GM19328 (cell line): ENCODE measurements at regions not wholly inside any gene's neighbourhood (a gene's known extent, or its start where the extent isn't known, plus 50 kb on each side); places are given as distances from the start of the nearest gene placed in this dataset.
"Not testable (repeated sequence)": the region's sequence is repeated elsewhere in the genome, so short reads cannot be mapped to it uniquely, and the experiment has no call there.

Source experiments
- ATAC-seq: cut with Tn5 transposase; IDR thresholded peaks from one replicate; pipeline ENCODE4 v1.9.1; 2021; ENCODE audit warnings: mild to moderate bottlenecking, moderate library complexity; ENCODE audit not compliant: unreplicated experiment

GRCh38 chr11:129695571-129696308 lies 119.9 kb upstream of the TMEM45B start:
- peak; percentile 78 for ATAC-seq

- ATAC-seq: no peak
Observed at GRCh38 chr11:129696309-129696989, 119.2 kb upstream of the TMEM45B start.

- ATAC-seq: no peak
Observed at GRCh38 chr11:129698212-129698611, 117.4 kb upstream of the TMEM45B start.

GRCh38 chr11:129699711-129700304 lies 115.8 kb upstream of the TMEM45B start:
- no peak for ATAC-seq

GRCh38 chr11:129700701-129701100 lies 114.9 kb upstream of the TMEM45B start:
- no peak for ATAC-seq

- no peak for ATAC-seq
Observed at GRCh38 chr11:129701706-129702105, 113.9 kb upstream of the TMEM45B start.

- ATAC-seq: no peak
Observed at GRCh38 chr11:129702410-129703398, 112.9 kb upstream of the TMEM45B start.

- ATAC-seq: no peak
Observed at GRCh38 chr11:129703846-129704245, 111.8 kb upstream of the TMEM45B start.

- no peak for ATAC-seq
Observed at GRCh38 chr11:129704831-129705230, 110.8 kb upstream of the TMEM45B start.

GRCh38 chr11:129705341-129705740 lies 110.3 kb upstream of the TMEM45B start:
- ATAC-seq: no peak

GRCh38 chr11:129705933-129706332 lies 109.7 kb upstream of the TMEM45B start:
- no peak for ATAC-seq

GRCh38 chr11:129709801-129710398 lies 105.7 kb upstream of the TMEM45B start:
- no peak for ATAC-seq

GRCh38 chr11:129710423-129710822 lies 105.2 kb upstream of the TMEM45B start:
- ATAC-seq: no peak

GRCh38 chr11:129711760-129712159 lies 103.9 kb upstream of the TMEM45B start:
- no peak for ATAC-seq

GRCh38 chr11:129712486-129713240 lies 103.0 kb upstream of the TMEM45B start:
- not testable (repeated sequence) for ATAC-seq

GRCh38 chr11:129719037-129719436 lies 96.6 kb upstream of the TMEM45B start:
- no peak for ATAC-seq

- ATAC-seq: no peak
Observed at GRCh38 chr11:129720156-129720555, 95.5 kb upstream of the TMEM45B start.

GRCh38 chr11:129720994-129721393 lies 94.7 kb upstream of the TMEM45B start:
- no peak for ATAC-seq

- no peak for ATAC-seq
Observed at GRCh38 chr11:129721685-129722084, 94.0 kb upstream of the TMEM45B start.

- no peak for ATAC-seq
Observed at GRCh38 chr11:129722529-129722928, 93.1 kb upstream of the TMEM45B start.
